DMS53 treated with DMSO at 0.1 percent for 48 hours (cell line): ENCODE measurements at regions not wholly inside any gene's neighbourhood (a gene's known extent, or its start where the extent isn't known, plus 50 kb on each side); places are given as distances from the start of the nearest gene placed in this dataset.
A peak's percentile ranks its signal among the peaks of the same experiment; 100 is the strongest.
"Not testable (repeated sequence)": the region's sequence is repeated elsewhere in the genome, so short reads cannot be mapped to it uniquely, and the experiment has no call there.

Experiments
- DNase-seq: peaks from one replicate; lab custom pipeline; 2025; ENCODE audit not compliant: unreplicated experiment; lab: John Stamatoyannopoulos, UW

- DNase-seq, result no peak
These were observed 68.7 kb downstream of the VSIG4 start for GRCh38 chrX:65971151-65971550.

GRCh38 chrX:65967159-65967558 lies 72.7 kb downstream of the VSIG4 start:
- not testable (repeated sequence) for DNase-seq

GRCh38 chrX:65961714-65962113 lies 78.2 kb downstream of the VSIG4 start:
- no peak for DNase-seq

- no peak for DNase-seq
These were observed 91.8 kb downstream of the VSIG4 start for GRCh38 chrX:65948103-65948502.

GRCh38 chrX:65941775-65942174 lies 98.1 kb downstream of the VSIG4 start:
- no peak for DNase-seq

GRCh38 chrX:65933085-65933589 lies 106.7 kb downstream of the VSIG4 start:
- DNase-seq, result no peak

- DNase-seq, result peak; percentile 7
These were observed 107.5 kb downstream of the VSIG4 start for GRCh38 chrX:65932173-65933084.

GRCh38 chrX:65928522-65928921 lies 111.4 kb downstream of the VSIG4 start:
- no peak for DNase-seq

- DNase-seq, result not testable (repeated sequence)
These were observed 112.5 kb downstream of the VSIG4 start for GRCh38 chrX:65927386-65927785.

- no peak for DNase-seq
These were observed 113.5 kb downstream of the VSIG4 start for GRCh38 chrX:65926095-65927019.

- no peak for DNase-seq
These were observed 114.3 kb downstream of the VSIG4 start for GRCh38 chrX:65925592-65925991.

- DNase-seq, result no peak
These were observed 114.9 kb downstream of the VSIG4 start for GRCh38 chrX:65925005-65925404.

GRCh38 chrX:65921363-65921762 lies 118.5 kb downstream of the VSIG4 start:
- no peak for DNase-seq

GRCh38 chrX:65920620-65921019 lies 119.3 kb downstream of the VSIG4 start:
- no peak for DNase-seq

- DNase-seq, result no peak
These were observed 129.0 kb downstream of the VSIG4 start for GRCh38 chrX:65910899-65911298.

GRCh38 chrX:65903750-65904149 lies 136.1 kb downstream of the VSIG4 start:
- no peak for DNase-seq

GRCh38 chrX:65902011-65902410 lies 137.9 kb downstream of the VSIG4 start:
- no peak for DNase-seq

- DNase-seq, result no peak
These were observed 138.7 kb downstream of the VSIG4 start for GRCh38 chrX:65900850-65901844.

- no peak for DNase-seq
These were observed 145.7 kb downstream of the VSIG4 start for GRCh38 chrX:65894133-65894532.

- not testable (repeated sequence) for DNase-seq
These were observed 148.1 kb downstream of the VSIG4 start for GRCh38 chrX:65891817-65892216.
